A549 (cell line): ENCODE measurements at regions not wholly inside any gene's neighbourhood (a gene's known extent, or its start where the extent isn't known, plus 50 kb on each side); places are given as distances from the start of the nearest gene placed in this dataset.

Experiments
- ATAC-seq, 2 experiments: fragments of 200-7000 bp in 1 of 2; fragments of >200 bp in 1 of 2; cut with Nextera tagmentation in 1 of 2; cut with Tn5 transposase in 1 of 2; 3 replicates each; pipeline versions ENCODE4 v1.8.0 to v1.9.1; 2018 to 2020; ENCODE audit warnings: mild to moderate bottlenecking in 1 of 2, moderate library complexity in 1 of 2
- CTCF ChIA-PET: fragments of 300-600 bp; sonication (Branson Sonifier 250); formaldehyde crosslinking; extraction: SDS; loops from one replicate; lab custom pipeline; 2021; ENCODE audit warnings: antibody characterized with exemption, inconsistent platforms; lab: Yijun Ruan, JAX
- POLR2A ChIA-PET: fragments of 350-600 bp; formaldehyde crosslinking; extraction: SDS; loops from one replicate; lab custom pipeline; 2021; ENCODE audit warnings: antibody characterized with exemption, inconsistent platforms; lab: Yijun Ruan, JAX
- DNase-seq, 2 experiments: peaks; one replicate each; pipeline versions ENCODE4 v3.0.0 to v3.0.0-alpha.2; 2011 to 2016; ENCODE audit warnings: low read depth in 1 of 2, low spot score in 1 of 2
- FAIRE-seq: peaks from 2 replicates; lab custom pipeline; 2011; peaks lifted over from hg19 to GRCh38; lab: Jason Lieb, UNC
- H3K27ac ChIP-seq, 2 experiments: fragments of >200 bp; sonication (Bioruptor Twin); formaldehyde crosslinking; 3 replicates each; pipeline ENCODE4 v1.5.1; 2016 to 2017
- H3K4me1 ChIP-seq: fragments of >200 bp; sonication (Bioruptor Twin); formaldehyde crosslinking; 3 replicates; pipeline ENCODE4 v1.6.1; 2016
- H3K4me2 ChIP-seq: fragments of >200 bp; sonication (Bioruptor Twin); formaldehyde crosslinking; 3 replicates; pipeline ENCODE4 v1.6.1; 2016
- H3K4me3 ChIP-seq: fragments of >200 bp; sonication (Bioruptor Twin); formaldehyde crosslinking; 3 replicates; pipeline ENCODE4 v1.5.1; 2016
- H3K9me3 ChIP-seq: fragments of >200 bp; sonication (Bioruptor Twin); formaldehyde crosslinking; 3 replicates; pipeline ENCODE4 v1.6.1; 2016
- BCL3 ChIP-seq: fragments of >200 bp; sonication (Bioruptor Twin); formaldehyde crosslinking; IDR thresholded peaks from 3 replicates; pipeline ENCODE4 v1.6.1; 2016
- CBX2 ChIP-seq: fragments of 200-600 bp; sonication (generic); IDR thresholded peaks from 2 replicates; pipeline ENCODE4 v1.6.1; 2016; ENCODE audit warnings: low read depth, mild to moderate bottlenecking, borderline replicate concordance
- CBX8 ChIP-seq: fragments of 200-600 bp; sonication (generic); IDR thresholded peaks from 2 replicates; pipeline ENCODE4 v1.6.1; 2016
- CHD2 ChIP-seq: fragments of 150-350 bp; IDR thresholded peaks from 2 replicates; pipeline ENCODE4 v1.6.1; 2014; ENCODE audit warnings: low read length; ENCODE audit not compliant: partially characterized antibody
- CHD4 ChIP-seq: fragments of 200-600 bp; sonication (generic); IDR thresholded peaks from 2 replicates; pipeline ENCODE4 v1.6.1; 2016; ENCODE audit warnings: antibody characterized with exemption, mild to moderate bottlenecking, borderline replicate concordance
- EHF ChIP-seq: fragments of 250-450 bp; sonication (Bioruptor Pico); IDR thresholded peaks from 2 replicates; pipeline ENCODE4 v1.5.0; 2020; ENCODE audit warnings: mild to moderate bottlenecking
- ESRRA ChIP-seq: fragments of 150-350 bp; IDR thresholded peaks from 2 replicates; pipeline ENCODE4 v1.6.1; 2014; ENCODE audit warnings: mild to moderate bottlenecking, low read length, borderline replicate concordance
- HDAC2 ChIP-seq: fragments of 200-600 bp; sonication (generic); IDR thresholded peaks from 2 replicates; pipeline ENCODE4 v1.6.1; 2016
- HEYL ChIP-seq: fragments of 250-450 bp; sonication (Bioruptor Pico); IDR thresholded peaks from 2 replicates; pipeline ENCODE4 v1.8.0; 2021; ENCODE audit warnings: mild to moderate bottlenecking, moderate library complexity
- HMGXB4 ChIP-seq: fragments of 250-450 bp; sonication (Bioruptor Pico); IDR thresholded peaks from 2 replicates; pipeline ENCODE4 v1.5.0; 2021; ENCODE audit warnings: mild to moderate bottlenecking, moderate library complexity, borderline replicate concordance
- HOXB13 ChIP-seq: fragments of 250-450 bp; sonication (Bioruptor Pico); IDR thresholded peaks from 2 replicates; pipeline ENCODE4 v1.5.0; 2020; ENCODE audit warnings: low read depth, mild to moderate bottlenecking, moderate library complexity
- HOXB5 ChIP-seq: fragments of 250-450 bp; sonication (Bioruptor Pico); IDR thresholded peaks from 2 replicates; pipeline ENCODE4 v1.5.0; 2020; ENCODE audit warnings: mild to moderate bottlenecking, moderate library complexity
- JUN ChIP-seq, 2 experiments: fragments of >200 bp; sonication (Bioruptor Twin); formaldehyde crosslinking; IDR thresholded peaks; 2 replicates in 1 of 2; 3 replicates in 1 of 2; pipeline ENCODE4 v1.6.1; 2016 to 2017
- MAFK ChIP-seq: fragments of 450-650 bp; IDR thresholded peaks from 2 replicates; pipeline ENCODE4 v1.6.1; 2014; ENCODE audit not compliant: partially characterized antibody
- NR3C1 ChIP-seq: fragments of >200 bp; sonication (Bioruptor Twin); formaldehyde crosslinking; IDR thresholded peaks from 3 replicates; pipeline ENCODE4 v1.6.1; 2017
- PBX3 ChIP-seq: IDR thresholded peaks from 2 replicates; pipeline ENCODE4 v1.6.1; 2012
- POLR2A ChIP-seq: IDR thresholded peaks from 2 replicates; pipeline ENCODE4 v1.6.1; 2012; ENCODE audit warnings: mild to moderate bottlenecking, low read length
- RCOR1 ChIP-seq: fragments of 150-350 bp; IDR thresholded peaks from 2 replicates; pipeline ENCODE4 v1.6.1; 2014; ENCODE audit warnings: antibody characterized with exemption, low read length, low read depth
- RFX5 ChIP-seq: fragments of 450-650 bp; IDR thresholded peaks from 2 replicates; pipeline ENCODE4 v1.7.1; 2014; ENCODE audit warnings: antibody characterized with exemption, mild to moderate bottlenecking, moderate library complexity
- SREBF2 ChIP-seq: fragments of 450-650 bp; IDR thresholded peaks from 2 replicates; pipeline ENCODE4 v1.6.1; 2014; ENCODE audit warnings: mild to moderate bottlenecking, moderate library complexity
- TFCP2L1 ChIP-seq: fragments of 250-450 bp; sonication (Bioruptor Pico); IDR thresholded peaks from 2 replicates; pipeline ENCODE4 v1.5.0; 2021; ENCODE audit warnings: mild to moderate bottlenecking
- TP53 ChIP-seq: fragments of 250-450 bp; sonication (Bioruptor Pico); IDR thresholded peaks from 2 replicates; pipeline ENCODE4 v1.5.0; 2021; ENCODE audit warnings: mild to moderate bottlenecking, moderate library complexity
- ZFP36 ChIP-seq: fragments of 450-650 bp; IDR thresholded peaks from 2 replicates; pipeline ENCODE4 v1.6.1; 2014; ENCODE audit warnings: borderline replicate concordance; ENCODE audit not compliant: partially characterized antibody
- ZNF302 ChIP-seq: fragments of 250-450 bp; sonication (Bioruptor Pico); IDR thresholded peaks from 2 replicates; pipeline ENCODE4 v1.9.0; 2021; ENCODE audit warnings: inconsistent platforms, mild to moderate bottlenecking, moderate library complexity
- WGBS: methylation state at CpG from one replicate; pipeline ENCODE4 v1.1.6; 2017; ENCODE audit errors: missing lambda C conversion rate; 5-methylcytosine and 5-hydroxymethylcytosine counted together
- TF ChIP-seq, protein P1 (sequence below): IDR thresholded peaks from 2 replicates; pipeline ENCODE4 v1.6.1; 2012
- TF ChIP-seq, protein P2 (sequence below): fragments of 150-350 bp; IDR thresholded peaks from 2 replicates; pipeline ENCODE4 v1.6.1; 2014; ENCODE audit warnings: low read depth, mild to moderate bottlenecking, low read length
- TF ChIP-seq, protein P3 (sequence below): fragments of 250-450 bp; sonication (Bioruptor Pico); IDR thresholded peaks from 2 replicates; pipeline ENCODE4 v1.5.0; 2020; ENCODE audit warnings: low read depth, mild to moderate bottlenecking, moderate library complexity

DNA sequence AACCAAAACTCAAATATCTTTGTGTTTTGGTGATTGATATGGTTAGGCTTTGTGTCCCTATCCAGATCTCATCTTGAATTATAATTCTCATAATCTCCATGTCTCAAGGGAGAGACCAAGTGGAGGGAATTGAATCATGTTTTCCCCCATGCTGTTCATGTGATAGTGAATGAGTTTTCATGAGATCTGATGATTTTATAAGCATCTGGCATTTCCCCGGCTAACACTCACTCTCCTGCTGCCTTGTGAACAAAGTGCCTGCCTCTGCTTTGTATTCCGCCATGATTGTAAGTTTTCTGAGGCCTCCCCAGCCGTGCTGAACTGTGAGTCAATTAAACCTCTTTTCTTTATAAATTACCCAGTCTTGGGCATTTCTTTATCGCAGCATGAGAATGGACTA lies 419.5 kb downstream of the SH2D4B start:
- 40% methylated on average over 4 of the region's 4 CpGs for WGBS
- DNase-seq: no peak

DNA sequence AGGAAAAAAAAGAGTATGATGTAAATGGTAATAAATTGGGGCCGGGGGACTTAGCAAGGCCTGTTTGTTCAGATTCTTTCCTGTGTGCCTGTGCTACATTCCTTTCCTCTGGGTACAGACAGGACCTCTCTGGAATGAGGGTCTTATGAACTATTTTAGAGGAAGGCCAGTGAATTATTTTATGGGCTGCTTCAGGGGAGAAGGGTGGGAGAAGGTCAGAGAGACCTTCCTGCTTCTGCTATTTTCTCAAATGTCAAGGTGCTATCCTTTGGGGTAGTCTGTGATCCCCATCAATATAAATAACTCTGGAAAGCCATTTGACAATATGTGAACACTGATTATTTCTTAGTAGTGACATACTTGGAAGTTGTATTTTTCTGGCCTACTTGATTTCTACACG lies 426.5 kb downstream of the SH2D4B start:
- CTCF ChIA-PET: no interaction called here
- H3K4me2 ChIP-seq: no peak overlapping the region
- no peaks in the 10 kb centered on the region for H3K9me3 ChIP-seq
- ATAC-seq (no peak), FAIRE-seq (no peak), DNase-seq (no peak)
- H3K4me3 ChIP-seq: no peak overlapping the region
- H3K4me1 ChIP-seq: no peaks in the 10 kb centered on the region
- POLR2A ChIA-PET: no interaction called here
- no peak overlapping the region for H3K27ac ChIP-seq
- 11% methylated on average over 2 of the region's 2 CpGs for WGBS
- TF ChIP-seq, protein P1, sequence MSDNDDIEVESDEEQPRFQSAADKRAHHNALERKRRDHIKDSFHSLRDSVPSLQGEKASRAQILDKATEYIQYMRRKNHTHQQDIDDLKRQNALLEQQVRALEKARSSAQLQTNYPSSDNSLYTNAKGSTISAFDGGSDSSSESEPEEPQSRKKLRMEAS: no peak
- TF ChIP-seq HEYL (no peak), ZFP36 (no peak), JUN (IDR thresholded peaks at IDR 0.05) (no peak), CBX8 (no peak), TFCP2L1 (CRISPR knock-in tag) (no peak), MAFK (no peak), TP53 (CRISPR knock-in tag) (no peak), ZNF302 (no peak), HDAC2 (no peak), RCOR1 (no peak)

More for the DNA sequence above, 419.5 kb downstream of the SH2D4B start:
- Histone ChIP-seq H3K4me1 (no peaks in the 10 kb centered on the region), H3K9me3 (no peaks in the 10 kb centered on the region)
- ATAC-seq (no peak), FAIRE-seq (no peak)
- TF ChIP-seq HOXB5 (CRISPR knock-in tag) (no peak), CHD2 (no peak), ZNF302 (no peak), ESRRA (no peak), POLR2A (no peak), CBX8 (no peak), HOXB13 (no peak), PBX3 (no peak), EHF (CRISPR knock-in tag) (no peak), ZFP36 (no peak), HMGXB4 (no peak), SREBF2 (no peak), NR3C1 (no peak), CHD4 (no peak), CBX2 (no peak), BCL3 (no peak), RFX5 (no peak)
- TF ChIP-seq, protein P2, sequence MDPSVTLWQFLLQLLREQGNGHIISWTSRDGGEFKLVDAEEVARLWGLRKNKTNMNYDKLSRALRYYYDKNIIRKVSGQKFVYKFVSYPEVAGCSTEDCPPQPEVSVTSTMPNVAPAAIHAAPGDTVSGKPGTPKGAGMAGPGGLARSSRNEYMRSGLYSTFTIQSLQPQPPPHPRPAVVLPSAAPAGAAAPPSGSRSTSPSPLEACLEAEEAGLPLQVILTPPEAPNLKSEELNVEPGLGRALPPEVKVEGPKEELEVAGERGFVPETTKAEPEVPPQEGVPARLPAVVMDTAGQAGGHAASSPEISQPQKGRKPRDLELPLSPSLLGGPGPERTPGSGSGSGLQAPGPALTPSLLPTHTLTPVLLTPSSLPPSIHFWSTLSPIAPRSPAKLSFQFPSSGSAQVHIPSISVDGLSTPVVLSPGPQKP: no peak
- TF ChIP-seq, protein P1: no peak
- TF ChIP-seq, protein P3, sequence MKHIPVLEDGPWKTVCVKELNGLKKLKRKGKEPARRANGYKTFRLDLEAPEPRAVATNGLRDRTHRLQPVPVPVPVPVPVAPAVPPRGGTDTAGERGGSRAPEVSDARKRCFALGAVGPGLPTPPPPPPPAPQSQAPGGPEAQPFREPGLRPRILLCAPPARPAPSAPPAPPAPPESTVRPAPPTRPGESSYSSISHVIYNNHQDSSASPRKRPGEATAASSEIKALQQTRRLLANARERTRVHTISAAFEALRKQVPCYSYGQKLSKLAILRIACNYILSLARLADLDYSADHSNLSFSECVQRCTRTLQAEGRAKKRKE (CRISPR knock-in tag): no peak
- TF ChIP-seq, all 56 proteins: peak for 0
- ChIA-PET POLR2A (no interaction called here), CTCF (no interaction called here)
- H3K4me3 ChIP-seq: no peak overlapping the region
- no peak overlapping the region for H3K4me2 ChIP-seq
- H3K27ac ChIP-seq: no peak overlapping the region
